GM18520 (cell line): ENCODE measurements at regions not wholly inside any gene's neighbourhood (a gene's known extent, or its start where the extent isn't known, plus 50 kb on each side); places are given as distances from the start of the nearest gene placed in this dataset.
"Not testable (repeated sequence)": the region's sequence is repeated elsewhere in the genome, so short reads cannot be mapped to it uniquely, and the experiment has no call there.

Source experiments
- ATAC-seq: cut with Tn5 transposase; IDR thresholded peaks from one replicate; pipeline ENCODE4 v1.9.1; 2021; ENCODE audit not compliant: unreplicated experiment

- ATAC-seq = no peak
These were observed 750.3 kb upstream of the KCND2 start for GRCh38 chr7:119522698-119523097.

- ATAC-seq = no peak
These were observed 727.9 kb upstream of the KCND2 start for GRCh38 chr7:119545118-119545517.

GRCh38 chr7:119555788-119556187, 717.2 kb upstream of the KCND2 start:
- no peak for ATAC-seq

DNA sequence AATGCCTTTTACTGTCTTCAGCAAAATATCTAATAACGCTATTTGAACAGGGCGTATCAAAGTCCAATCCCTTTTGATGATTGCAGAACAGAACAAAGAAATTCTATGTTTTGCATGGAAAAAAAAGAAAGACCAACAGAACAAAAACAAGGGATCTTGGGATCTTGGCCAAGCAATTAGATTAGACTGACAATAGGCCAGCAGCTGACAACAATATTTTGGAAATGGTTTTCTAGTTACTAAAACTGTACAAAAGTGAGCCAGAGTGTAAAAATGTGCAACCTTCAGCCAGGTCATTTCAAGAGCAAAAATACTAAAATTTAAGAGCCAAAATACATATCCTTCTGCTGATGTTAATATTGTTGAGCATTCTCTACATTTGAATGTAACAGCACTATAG, 716.5 kb upstream of the KCND2 start:
- no peak for ATAC-seq

GRCh38 chr7:119561751-119562150, 711.2 kb upstream of the KCND2 start:
- no peak for ATAC-seq

DNA sequence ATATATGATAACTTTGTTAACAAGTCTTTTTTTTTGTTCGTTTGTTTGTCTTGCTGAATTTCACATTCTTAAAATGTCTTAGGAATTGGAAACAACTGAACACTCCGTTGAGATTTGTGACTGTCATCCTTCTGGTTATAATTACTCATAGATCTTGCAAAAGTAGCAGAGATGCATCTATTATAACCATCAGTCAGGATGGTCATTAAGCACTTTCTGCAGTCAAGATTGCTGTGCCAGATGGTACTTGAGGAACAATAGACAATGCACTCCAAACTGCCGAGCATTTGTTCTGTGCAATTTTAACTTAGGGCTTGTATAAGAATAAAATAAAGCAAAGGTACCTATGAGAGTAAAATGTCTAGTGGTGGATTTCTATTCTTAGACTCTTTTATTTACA, 710.1 kb upstream of the KCND2 start:
- no peak for ATAC-seq

GRCh38 chr7:119571666-119572065, 701.3 kb upstream of the KCND2 start:
- ATAC-seq = no peak

- ATAC-seq = no peak
These were observed 700.8 kb upstream of the KCND2 start for GRCh38 chr7:119572132-119572531.

DNA sequence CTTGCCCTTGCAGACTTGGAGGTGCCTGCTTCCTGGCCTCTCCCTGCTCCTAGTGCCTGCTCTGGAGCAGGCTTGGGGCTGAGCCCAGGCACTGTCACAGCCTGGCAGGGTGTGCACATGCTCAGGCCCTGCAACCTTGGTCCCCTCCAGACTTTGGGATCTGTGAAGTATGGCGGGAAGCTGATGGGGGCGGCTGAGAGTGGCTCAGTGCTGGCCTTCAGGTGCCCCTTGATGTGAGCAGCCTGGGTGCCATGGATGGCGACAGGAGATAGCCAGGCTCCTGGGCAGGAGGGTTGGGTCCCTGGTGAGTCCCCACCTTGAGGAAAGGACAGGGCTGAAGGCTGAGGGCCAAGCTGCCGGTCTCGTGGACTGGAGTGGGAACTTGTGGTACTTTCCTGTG, 700.4 kb upstream of the KCND2 start:
- ATAC-seq = no peak

- ATAC-seq = no peak
These were observed 694.9 kb upstream of the KCND2 start for GRCh38 chr7:119578116-119578515.

DNA sequence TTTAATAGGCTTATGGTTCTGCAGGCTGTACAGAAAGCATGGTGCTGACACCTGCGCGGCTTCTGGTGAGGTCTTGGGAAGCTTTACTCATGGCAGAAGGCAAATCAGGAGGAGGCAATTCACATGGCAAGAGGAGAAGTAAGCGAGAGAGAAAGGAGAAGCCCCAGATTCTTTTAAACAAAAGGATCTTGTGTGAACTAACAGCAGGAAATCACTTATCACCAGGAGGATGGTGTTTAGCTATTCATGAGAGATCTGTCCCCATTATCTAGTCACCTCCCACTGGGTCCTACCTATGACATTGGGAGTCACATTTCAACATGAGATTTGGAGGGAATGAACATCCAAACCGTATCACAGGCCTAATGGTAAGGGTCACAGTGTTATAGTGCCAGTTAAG, 678.0 kb upstream of the KCND2 start:
- ATAC-seq = no peak

- no peak for ATAC-seq
These were observed 676.3 kb upstream of the KCND2 start for GRCh38 chr7:119596651-119597050.

DNA sequence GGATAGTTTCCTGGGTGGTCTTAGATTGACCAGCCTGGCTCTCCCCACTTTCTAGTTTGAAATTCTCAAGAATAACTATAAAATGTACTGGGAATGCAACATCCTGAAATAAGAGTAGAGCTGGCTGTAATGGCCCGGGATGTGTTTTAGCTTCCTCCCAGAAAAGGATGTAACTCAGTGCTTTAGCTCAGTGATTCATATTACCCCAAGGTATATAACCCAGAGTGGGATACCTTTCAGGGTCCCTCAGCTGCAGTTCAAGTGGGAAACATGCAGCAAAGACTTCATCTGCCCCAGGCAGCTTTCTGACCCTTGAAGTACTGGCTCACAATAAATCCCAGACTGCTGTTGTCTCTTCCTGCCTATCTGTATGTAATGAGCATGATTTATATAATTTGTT, 666.7 kb upstream of the KCND2 start:
- no peak for ATAC-seq

- no peak for ATAC-seq
These were observed 652.2 kb upstream of the KCND2 start for GRCh38 chr7:119620769-119621168.

- ATAC-seq = no peak
These were observed 649.5 kb upstream of the KCND2 start for GRCh38 chr7:119623427-119623826.

DNA sequence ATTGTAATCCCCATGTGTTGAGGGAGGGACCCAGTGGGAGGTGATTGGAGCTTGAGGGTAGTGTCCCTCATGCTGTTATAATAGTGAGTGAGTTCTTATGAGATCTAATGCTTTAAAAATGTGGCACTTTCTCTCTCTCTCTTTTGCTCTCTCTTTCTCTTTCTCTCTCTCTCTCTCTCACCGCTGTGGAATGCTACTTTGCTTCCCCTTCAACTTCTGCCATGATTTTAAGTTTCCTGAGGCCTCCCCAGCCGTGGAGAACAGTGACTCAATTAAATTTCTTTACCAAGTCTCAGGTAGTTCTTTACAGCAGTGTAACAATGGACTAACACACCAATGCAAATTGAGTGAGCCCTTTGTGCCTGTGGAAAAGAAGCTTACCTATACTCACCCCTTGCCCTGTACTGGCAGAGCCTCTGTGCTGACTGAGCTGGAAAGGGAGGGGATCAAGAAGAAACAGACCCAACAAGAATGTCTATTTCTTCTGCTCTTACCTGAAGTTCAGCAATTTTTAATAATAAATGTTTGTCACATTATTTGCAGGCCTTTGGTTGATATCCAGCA, 642.5 kb upstream of the KCND2 start:
- ATAC-seq = no peak

DNA sequence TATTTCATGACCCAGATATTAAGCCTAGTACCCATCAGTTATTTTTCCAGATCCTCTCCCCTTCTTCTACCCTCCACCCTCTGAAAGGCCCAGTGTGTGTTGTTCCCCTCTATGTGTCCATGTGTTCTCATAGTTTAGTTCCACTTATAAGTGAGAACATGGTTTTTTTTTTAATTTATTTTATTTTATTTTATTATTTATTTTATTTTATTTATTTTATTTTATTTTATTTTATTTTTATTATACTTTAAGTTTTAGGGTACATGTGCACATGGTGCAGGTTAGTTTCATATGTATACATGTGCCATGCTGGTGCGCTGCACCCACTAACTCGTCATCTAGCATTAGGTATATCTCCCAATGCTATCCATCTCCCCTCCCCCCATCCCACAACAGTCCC, 639.2 kb upstream of the KCND2 start:
- ATAC-seq = not testable (repeated sequence)

- no peak for ATAC-seq
These were observed 632.6 kb upstream of the KCND2 start for GRCh38 chr7:119640326-119640725.

- no peak for ATAC-seq
These were observed 632.1 kb upstream of the KCND2 start for GRCh38 chr7:119640861-119641260.

DNA sequence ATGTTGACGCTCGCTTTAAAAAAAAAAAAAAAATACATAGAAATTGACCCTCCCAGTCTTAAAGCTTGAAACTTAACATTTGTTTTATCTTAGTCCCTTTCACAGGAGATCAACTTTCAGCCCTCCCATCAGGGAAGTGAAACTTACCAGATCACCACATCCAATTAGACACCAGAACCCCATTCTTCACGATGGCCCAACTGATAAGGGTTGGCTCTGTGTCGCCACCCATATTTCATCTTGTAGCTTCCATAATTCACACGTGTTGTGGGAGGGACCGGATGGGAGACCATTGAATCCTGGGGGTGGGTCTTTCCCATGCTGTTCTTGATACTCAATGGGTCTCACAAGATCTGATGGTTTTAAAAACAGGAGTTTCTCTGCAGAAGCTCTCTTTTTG, 629.4 kb upstream of the KCND2 start:
- no peak for ATAC-seq

DNA sequence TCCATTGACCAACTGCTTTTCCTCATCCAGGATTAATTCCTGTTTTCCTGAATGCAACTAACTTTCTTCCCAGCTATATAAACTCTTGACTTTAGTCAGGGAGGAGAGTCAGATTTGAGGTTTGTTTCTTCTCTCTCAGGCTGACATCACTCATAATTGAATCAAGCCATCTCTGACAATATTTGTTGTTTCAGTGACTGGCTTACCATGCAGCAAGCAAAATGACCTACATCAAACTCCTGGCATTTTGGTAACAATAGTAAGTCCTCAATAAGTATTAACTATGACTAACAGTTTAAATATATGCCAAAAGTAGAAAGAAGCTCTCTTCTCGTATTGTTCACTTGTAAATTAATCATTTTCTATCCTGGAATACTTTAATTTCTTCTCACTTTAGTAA, 625.7 kb upstream of the KCND2 start:
- no peak for ATAC-seq

DNA sequence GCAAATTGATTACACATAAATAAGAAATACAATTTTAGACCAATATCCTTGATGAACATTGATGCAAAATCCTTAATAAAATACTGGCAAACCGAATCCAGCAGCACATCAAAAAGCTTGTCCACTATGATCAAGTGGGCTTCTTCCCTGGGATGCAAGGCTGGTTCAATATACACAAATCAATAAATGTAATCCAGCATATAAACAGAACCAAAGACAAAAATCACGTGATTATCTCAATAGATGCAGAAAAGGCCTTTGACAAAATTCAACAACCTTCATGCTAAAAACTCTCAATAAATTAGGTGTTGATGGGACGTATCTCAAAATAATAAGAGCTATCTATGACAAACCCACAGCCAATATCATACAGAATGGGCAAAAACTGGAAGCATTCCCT, 624.2 kb upstream of the KCND2 start:
- not testable (repeated sequence) for ATAC-seq

- no peak for ATAC-seq
These were observed 612.9 kb upstream of the KCND2 start for GRCh38 chr7:119660080-119660479.

DNA sequence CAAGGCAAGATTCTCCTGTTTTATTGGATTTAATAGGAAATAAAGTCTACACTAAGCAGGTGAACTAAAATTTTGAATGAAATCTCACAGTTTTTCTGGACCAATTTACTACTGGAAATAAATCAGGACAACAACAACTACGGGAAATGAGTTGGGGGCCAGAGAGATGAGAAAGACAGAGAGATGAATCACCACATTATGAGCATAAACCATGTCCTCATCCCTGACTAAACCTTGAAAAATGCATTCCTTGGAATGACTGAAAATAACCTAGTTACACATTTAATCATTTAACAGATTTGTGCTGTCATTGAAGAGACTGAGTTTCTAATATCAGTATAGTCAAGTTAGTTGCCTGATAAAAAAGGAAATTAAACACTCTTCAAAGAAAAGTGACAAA, 608.4 kb upstream of the KCND2 start:
- ATAC-seq = no peak
